ENCODE measurements at regions not wholly inside any gene's neighbourhood (a gene's known extent, or its start where the extent isn't known, plus 50 kb on each side); places are given as distances from the start of the nearest gene placed in this dataset.

DNA sequence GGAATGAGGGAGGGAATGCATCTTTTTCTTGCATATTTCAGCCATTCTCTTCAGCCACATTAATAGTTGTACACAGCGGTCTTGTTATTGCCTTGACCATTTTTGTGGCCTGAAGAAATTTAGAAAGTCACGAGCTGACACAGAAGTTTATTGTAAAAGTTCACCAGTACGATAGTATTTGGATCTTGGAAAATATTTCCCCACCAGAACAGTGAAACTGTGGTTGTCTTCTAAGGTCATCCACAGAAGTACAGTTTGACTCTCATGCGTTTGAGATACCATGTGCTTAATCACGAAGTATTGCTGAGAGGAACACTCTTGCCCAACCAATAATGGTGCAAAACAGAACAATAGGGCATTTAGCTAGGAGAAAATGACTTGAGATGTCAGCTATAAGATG is 409.2 kb upstream of the AMELY start:
- TF ChIP-seq POLR2A (IDR thresholded peaks at IDR 0.05; ENCODE audit: low read length) (no peak), GATA1 (IDR thresholded peaks at IDR 0.05; ENCODE audit: low read depth, low read length) (no peak)
